GM23338 (cell line): ENCODE measurements at regions not wholly inside any gene's neighbourhood (a gene's known extent, or its start where the extent isn't known, plus 50 kb on each side); places are given as distances from the start of the nearest gene placed in this dataset.
"Not testable (repeated sequence)": the region's sequence is repeated elsewhere in the genome, so short reads cannot be mapped to it uniquely, and the experiment has no call there.

Source experiments
- ATAC-seq: fragments of 200-7000 bp; cut with Tn5 transposase; 3 replicates; pipeline ENCODE4 v1.9.1; 2020
- DNase-seq: peaks from one replicate; pipeline ENCODE4 v3.0.0-alpha.2; 2015; ENCODE audit warnings: low spot score
- H2AFZ ChIP-seq: fragments of 200-600 bp; sonication (generic); 2 replicates; pipeline ENCODE4 v1.8.0; 2016; ENCODE audit warnings: antibody characterized with exemption, mild to moderate bottlenecking, moderate library complexity
- H3F3A ChIP-seq: fragments of 200-600 bp; sonication (generic); replicated peaks from 2 replicates; pipeline ENCODE4 v1.8.0; 2017; ENCODE audit warnings: antibody characterized with exemption, mixed run types, low read depth
- H3K27ac ChIP-seq: fragments of 200-600 bp; sonication (generic); 2 replicates; pipeline ENCODE4 v1.6.1; 2016; ENCODE audit warnings: low read depth
- H3K27me3 ChIP-seq: fragments of 200-600 bp; sonication (generic); 2 replicates; pipeline ENCODE4 v1.8.0; 2016; ENCODE audit warnings: mild to moderate bottlenecking, mixed run types, moderate library complexity; ENCODE audit not compliant: insufficient read depth
- H3K36me3 ChIP-seq: fragments of 200-600 bp; sonication (generic); 2 replicates; pipeline ENCODE4 v1.8.0; 2016; ENCODE audit warnings: mild to moderate bottlenecking; ENCODE audit not compliant: insufficient read depth
- H3K4me1 ChIP-seq: fragments of 200-600 bp; sonication (generic); 2 replicates; pipeline ENCODE4 v1.8.0; 2016; ENCODE audit warnings: mild to moderate bottlenecking, moderate library complexity; ENCODE audit not compliant: insufficient read depth
- H3K4me2 ChIP-seq: fragments of 200-600 bp; sonication (generic); 2 replicates; pipeline ENCODE4 v1.7.1; 2017; ENCODE audit warnings: mixed run types
- H3K4me3 ChIP-seq: fragments of 200-600 bp; sonication (generic); 2 replicates; pipeline ENCODE4 v1.6.1; 2016; ENCODE audit warnings: mixed run types
- H3K79me2 ChIP-seq: fragments of 200-600 bp; sonication (generic); replicated peaks from 2 replicates; pipeline ENCODE4 v1.8.0; 2017; ENCODE audit warnings: mild to moderate bottlenecking; ENCODE audit not compliant: insufficient read depth
- H3K9me2 ChIP-seq: fragments of 200-600 bp; sonication (generic); 2 replicates; pipeline ENCODE4 v1.8.0; 2017; ENCODE audit not compliant: insufficient read depth
- H4K20me1 ChIP-seq: fragments of 200-600 bp; sonication (generic); replicated peaks from 2 replicates; pipeline ENCODE4 v1.8.0; 2017; ENCODE audit warnings: mild to moderate bottlenecking; ENCODE audit not compliant: insufficient read depth
- H3K27ac Mint-ChIP-seq: 2 replicates; pipeline ENCODE4 v1.8.0; 2020; ENCODE audit warnings: inconsistent platforms, mild to moderate bottlenecking, moderate library complexity, mixed read lengths
- H3K27me3 Mint-ChIP-seq: 3 replicates; pipeline ENCODE4 v1.8.0; 2022; ENCODE audit warnings: low read depth, mild to moderate bottlenecking, moderate library complexity, mixed read lengths, inconsistent platforms; ENCODE audit not compliant: insufficient read depth, poor library complexity
- H3K36me3 Mint-ChIP-seq: 3 replicates; pipeline ENCODE4 v1.8.0; 2021; ENCODE audit warnings: low read depth, mild to moderate bottlenecking, inconsistent platforms, moderate library complexity, mixed read lengths
- H3K4me1 Mint-ChIP-seq: 3 replicates; pipeline ENCODE4 v1.8.0; 2020; ENCODE audit warnings: mild to moderate bottlenecking, inconsistent platforms, mixed read lengths
- H3K4me3 Mint-ChIP-seq: 3 replicates; pipeline ENCODE4 v1.8.0; 2021; ENCODE audit warnings: moderate library complexity, mild to moderate bottlenecking, inconsistent platforms, mixed read lengths
- H3K9me3 Mint-ChIP-seq: 3 replicates; pipeline ENCODE4 v1.8.0; 2020; ENCODE audit warnings: moderate library complexity, mild to moderate bottlenecking, inconsistent platforms, mixed read lengths
- CREB1 ChIP-seq: fragments of 250-450 bp; sonication (Bioruptor Pico); IDR thresholded peaks from 2 replicates; pipeline ENCODE4 v1.5.0; 2020; ENCODE audit warnings: low read depth, mild to moderate bottlenecking, moderate library complexity
- ETS1 ChIP-seq: IDR thresholded peaks from 2 replicates; pipeline ENCODE4 v1.6.1; 2016; ENCODE audit warnings: antibody characterized with exemption
- JUNB ChIP-seq: IDR thresholded peaks from one replicate; pipeline ENCODE4 v1.6.1; 2016; ENCODE audit warnings: antibody characterized with exemption; ENCODE audit not compliant: unreplicated experiment
- NANOG ChIP-seq: IDR thresholded peaks from 2 replicates; pipeline ENCODE4 v1.6.1; 2016; ENCODE audit warnings: antibody characterized with exemption, borderline replicate concordance
- REST ChIP-seq: IDR thresholded peaks from one replicate; pipeline ENCODE4 v1.6.1; 2018; ENCODE audit warnings: antibody characterized with exemption; ENCODE audit not compliant: unreplicated experiment
- ZNF114 ChIP-seq: fragments of 250-450 bp; sonication (Bioruptor Pico); IDR thresholded peaks from 2 replicates; pipeline ENCODE4 v1.5.0; 2020; ENCODE audit warnings: mild to moderate bottlenecking, moderate library complexity
- ZNF331 ChIP-seq: fragments of 250-450 bp; sonication (Bioruptor Pico); IDR thresholded peaks from 2 replicates; pipeline ENCODE4 v1.5.0; 2020; ENCODE audit warnings: low read depth, mild to moderate bottlenecking, moderate library complexity

GRCh38 chr6:141388666-141389065, 744.1 kb upstream of the GJE1 start (continued):
- TF ChIP-seq ZNF331 (no peak), NANOG (peak; percentile 83), CREB1 (CRISPR knock-in tag) (0 out of 2 replicates have a peak, but pooled peaks have one; percentile 14)

- H3K4me2 ChIP-seq, result no peak overlapping the region
- no peak overlapping the region for H2AFZ ChIP-seq
- no peaks in the 10 kb centered on the region for H3F3A ChIP-seq
- DNase-seq, result no peak
- no peaks in the 10 kb centered on the region for H3K27me3 Mint-ChIP-seq
- TF ChIP-seq JUNB (no peak), REST (no peak), NANOG (no peak), ETS1 (no peak), ZNF114 (no peak)
- no peak overlapping the region for H3K4me3 Mint-ChIP-seq
- no peak overlapping the region for H3K4me3 ChIP-seq
- H3K36me3 ChIP-seq, result no peaks in the 10 kb centered on the region
- H3K9me3 Mint-ChIP-seq, result peaks cover 13% of the 10 kb centered on the region; the same call in 2 of the 3 replicates
- H3K27ac Mint-ChIP-seq, result no peak overlapping the region
- 0 out of 2 replicates have a peak, but pooled peaks cover 4% of the 10 kb centered on the region for H3K9me2 ChIP-seq
- no peaks in the 10 kb centered on the region for H3K79me2 ChIP-seq
- no peak overlapping the region for H3K27ac ChIP-seq
- H4K20me1 ChIP-seq, result no peaks in the 10 kb centered on the region
- peaks cover 6% of the 10 kb centered on the region; the same call in 2 of the 3 replicates for H3K36me3 Mint-ChIP-seq
- no peaks in the 10 kb centered on the region for H3K4me1 Mint-ChIP-seq
- no peaks in the 10 kb centered on the region for H3K27me3 ChIP-seq
- H3K4me1 ChIP-seq, result no peaks in the 10 kb centered on the region
- no peak for ATAC-seq
These were observed 762.3 kb upstream of the GJE1 start for GRCh38 chr6:141370438-141370837.

GRCh38 chr6:141366796-141367195, 765.9 kb upstream of the GJE1 start:
- not testable (repeated sequence) for ATAC-seq, H3K4me1 ChIP-seq, H3K27me3 Mint-ChIP-seq, H3K36me3 Mint-ChIP-seq, H3F3A ChIP-seq, H3K36me3 ChIP-seq, H3K27ac Mint-ChIP-seq, H3K4me3 Mint-ChIP-seq, H4K20me1 ChIP-seq, H3K27ac ChIP-seq, H3K4me3 ChIP-seq, DNase-seq, H3K79me2 ChIP-seq, H3K4me2 ChIP-seq, H2AFZ ChIP-seq, H3K27me3 ChIP-seq, H3K4me1 Mint-ChIP-seq, H3K9me2 ChIP-seq
- H3K9me3 Mint-ChIP-seq, result peaks cover 13% of the 10 kb centered on the region; the same call in 2 of the 3 replicates
